H9 (cell line): ENCODE measurements at regions not wholly inside any gene's neighbourhood (a gene's known extent, or its start where the extent isn't known, plus 50 kb on each side); places are given as distances from the start of the nearest gene placed in this dataset.

Source experiments
- DNase-seq: peaks from one replicate; pipeline ENCODE4 v3.0.0-alpha.2; 2017
- H2AFZ ChIP-seq: one replicate; pipeline ENCODE4 v1.6.1; 2013; ENCODE audit warnings: mild to moderate bottlenecking, low read length, control low read depth, moderate library complexity
- H2AK5ac ChIP-seq: 2 replicates; pipeline ENCODE4 v1.6.1; 2013; ENCODE audit warnings: low read length, control low read depth, mixed read lengths; ENCODE audit not compliant: insufficient read length
- H2BK120ac ChIP-seq: one replicate; pipeline ENCODE4 v1.6.1; 2013; ENCODE audit warnings: low read depth, mild to moderate bottlenecking, low read length, control low read depth, inconsistent platforms; ENCODE audit not compliant: poor library complexity, severe bottlenecking
- H2BK12ac ChIP-seq: 2 replicates; pipeline ENCODE4 v1.6.1; 2013; ENCODE audit warnings: low read length, control low read depth, mixed read lengths, low read depth; ENCODE audit not compliant: insufficient read length
- H2BK15ac ChIP-seq: 2 replicates; pipeline ENCODE4 v1.6.1; 2013; ENCODE audit warnings: low read depth, low read length, control low read depth
- H2BK20ac ChIP-seq: one replicate; pipeline ENCODE4 v1.6.1; 2013; ENCODE audit warnings: low read depth, mild to moderate bottlenecking, low read length, control low read depth, inconsistent platforms; ENCODE audit not compliant: poor library complexity, severe bottlenecking
- H2BK5ac ChIP-seq: 2 replicates; pipeline ENCODE4 v1.6.1; 2013; ENCODE audit warnings: low read length, control low read depth, mixed read lengths; ENCODE audit not compliant: insufficient read length
- H3K14ac ChIP-seq: 2 replicates; pipeline ENCODE4 v1.6.1; 2013; ENCODE audit warnings: low read length, control low read depth; ENCODE audit not compliant: insufficient read depth
- H3K18ac ChIP-seq: 2 replicates; pipeline ENCODE4 v1.6.1; 2013; ENCODE audit warnings: low read depth, mild to moderate bottlenecking, mixed read lengths, low read length, control low read depth; ENCODE audit not compliant: insufficient read length
- H3K23ac ChIP-seq: 2 replicates; pipeline ENCODE4 v1.6.1; 2013; ENCODE audit warnings: low read length, control low read depth, mixed read lengths, low read depth; ENCODE audit not compliant: insufficient read length
- H3K23me2 ChIP-seq: 2 replicates; pipeline ENCODE4 v1.6.1; 2013; ENCODE audit warnings: low read depth, mild to moderate bottlenecking, mixed read lengths, low read length, control low read depth; ENCODE audit not compliant: insufficient read length, poor library complexity, severe bottlenecking
- H3K27ac ChIP-seq: 2 replicates; pipeline ENCODE4 v1.5.1; 2013; ENCODE audit warnings: low read length, control low read depth, mixed read lengths, low read depth; ENCODE audit not compliant: insufficient read length
- H3K27me3 ChIP-seq: 2 replicates; pipeline ENCODE4 v1.6.1; 2013; ENCODE audit warnings: low read length, control low read depth, inconsistent platforms; ENCODE audit not compliant: insufficient read depth
- H3K4ac ChIP-seq: 2 replicates; pipeline ENCODE4 v1.6.1; 2013; ENCODE audit warnings: low read depth, mild to moderate bottlenecking, control low read depth, inconsistent platforms, low read length, moderate library complexity
- H3K4me1 ChIP-seq: 2 replicates; pipeline ENCODE4 v1.6.1; 2013; ENCODE audit warnings: low read length, control low read depth, inconsistent platforms; ENCODE audit not compliant: insufficient read depth
- H3K4me2 ChIP-seq: 2 replicates; pipeline ENCODE4 v1.6.1; 2013; ENCODE audit warnings: low read length, control low read depth, mixed read lengths; ENCODE audit not compliant: insufficient read length, insufficient read depth
- H3K56ac ChIP-seq: 2 replicates; pipeline ENCODE4 v1.6.1; 2013; ENCODE audit warnings: low read depth, mild to moderate bottlenecking, mixed read lengths, low read length, control low read depth; ENCODE audit not compliant: insufficient read length
- H3K79me1 ChIP-seq: 2 replicates; pipeline ENCODE4 v1.6.1; 2013; ENCODE audit warnings: low read depth, mild to moderate bottlenecking, moderate library complexity, low read length, control low read depth, inconsistent platforms; ENCODE audit not compliant: insufficient read depth, poor library complexity, severe bottlenecking
- H3K79me2 ChIP-seq: 2 replicates; pipeline ENCODE4 v1.6.1; 2013; ENCODE audit warnings: low read length, control low read depth, inconsistent platforms; ENCODE audit not compliant: insufficient read depth
- H3K9ac ChIP-seq: 2 replicates; pipeline ENCODE4 v1.6.1; 2013; ENCODE audit warnings: low read length, control low read depth, mixed read lengths; ENCODE audit not compliant: insufficient read length; ENCODE audit errors: extremely low read depth
- H3K9me3 ChIP-seq: one replicate; pipeline ENCODE4 v1.6.1; 2013; ENCODE audit warnings: low read depth, low read length, inconsistent platforms; ENCODE audit not compliant: control insufficient read depth
- H3T11ph ChIP-seq: one replicate; pipeline ENCODE4 v1.6.1; 2013; ENCODE audit warnings: mild to moderate bottlenecking, low read length, control low read depth, inconsistent platforms
- H4K20me1 ChIP-seq: one replicate; pipeline ENCODE4 v1.6.1; 2013; ENCODE audit not compliant: control insufficient read depth, insufficient read length, insufficient read depth
- H4K5ac ChIP-seq: 2 replicates; pipeline ENCODE4 v1.6.1; 2013; ENCODE audit warnings: low read depth, mild to moderate bottlenecking, mixed read lengths, low read length, control low read depth; ENCODE audit not compliant: insufficient read length
- H4K8ac ChIP-seq: replicated peaks from 2 replicates; pipeline ENCODE4 v1.6.1; 2013; ENCODE audit warnings: low read length, control low read depth, mixed read lengths, low read depth; ENCODE audit not compliant: insufficient read length
- H4K91ac ChIP-seq: 2 replicates; pipeline ENCODE4 v1.6.1; 2013; ENCODE audit warnings: low read depth, mild to moderate bottlenecking, moderate library complexity, mixed read lengths, low read length, control low read depth; ENCODE audit not compliant: insufficient read length
- H3K27ac Mint-ChIP-seq, 3 experiments: 2 replicates in 2 of 3; 3 replicates in 1 of 3; pipeline ENCODE4 v1.8.0; 2020 to 2021; ENCODE audit warnings: mixed read lengths in 3 of 3, mild to moderate bottlenecking in 1 of 3, moderate library complexity in 1 of 3
- H3K27me3 Mint-ChIP-seq: 2 replicates; pipeline ENCODE4 v1.8.0; 2021; ENCODE audit warnings: low read depth, mild to moderate bottlenecking, moderate library complexity, mixed read lengths
- H3K36me3 Mint-ChIP-seq, 3 experiments: 2 replicates in 2 of 3; 3 replicates in 1 of 3; pipeline ENCODE4 v1.8.0; 2020 to 2021; ENCODE audit warnings: low read depth in 3 of 3, mixed read lengths in 3 of 3; ENCODE audit not compliant: insufficient read depth in 1 of 3
- H3K4me1 Mint-ChIP-seq, 2 experiments: 2 replicates each; pipeline ENCODE4 v1.8.0; 2020; ENCODE audit warnings: mixed read lengths in 2 of 2
- H3K4me3 Mint-ChIP-seq, 2 experiments: 2 replicates in 1 of 2; 3 replicates in 1 of 2; pipeline ENCODE4 v1.8.0; 2020 to 2021; ENCODE audit warnings: mild to moderate bottlenecking in 2 of 2, mixed read lengths in 2 of 2, moderate library complexity in 1 of 2
- H3K9me3 Mint-ChIP-seq, 2 experiments: 2 replicates in 1 of 2; 3 replicates in 1 of 2; pipeline ENCODE4 v1.8.0; 2020; ENCODE audit warnings: mild to moderate bottlenecking in 2 of 2, mixed read lengths in 2 of 2, moderate library complexity in 1 of 2
- WGBS: extraction: QIAGEN DNeasy Blood & Tissue Kit; methylation state at CpG from one replicate; pipeline ENCODE4 v1.1.7; 2013; ENCODE audit warnings: missing lambda C conversion rate, low lambda C conversion rate, mixed read lengths; ENCODE audit not compliant: insufficient read length; ENCODE audit errors: extremely low coverage; 5-methylcytosine and 5-hydroxymethylcytosine counted together
- TF ChIP-seq, protein P1 (sequence below): fragments of 200-600 bp; sonication (generic); conservative IDR thresholded peaks from 3 replicates; pipeline ENCODE4 v1.8.0; 2021; ENCODE audit warnings: antibody characterized with exemption, mild to moderate bottlenecking

- H3K36me3 Mint-ChIP-seq: peaks cover 10 to 12% (median 12%) of the 10 kb centered on the region in 3 experiments
- no peak overlapping the region for H3K56ac ChIP-seq
- no peak overlapping the region for H3K27ac Mint-ChIP-seq
- H2AK5ac ChIP-seq: no peak overlapping the region
- H3K9me3 Mint-ChIP-seq: peaks cover 11 to 21% of the 10 kb centered on the region in 2 experiments
- H3K27me3 ChIP-seq: no peaks in the 10 kb centered on the region
- H2BK12ac ChIP-seq: no peak overlapping the region
- H3K27me3 Mint-ChIP-seq: peaks cover 39% of the 10 kb centered on the region
- peaks cover 6% of the 10 kb centered on the region for H3K9me3 ChIP-seq
- WGBS: no CpG with 5 or more reads among the region's 7 CpGs
- DNase-seq: no peak
- no peak overlapping the region for H4K8ac ChIP-seq
- no peaks in the 10 kb centered on the region for H3K79me1 ChIP-seq
- no peak overlapping the region for H3K23ac ChIP-seq
- no peak overlapping the region for H2BK120ac ChIP-seq
- no peak overlapping the region for H2AFZ ChIP-seq
- no peak overlapping the region for H3K4ac ChIP-seq
- H3K4me2 ChIP-seq: no peak overlapping the region
- no peak overlapping the region for H3K18ac ChIP-seq
- H3K9ac ChIP-seq: no peak overlapping the region
- no peaks in the 10 kb centered on the region for H3K23me2 ChIP-seq
- H3T11ph ChIP-seq: no peak overlapping the region
- H4K91ac ChIP-seq: no peak overlapping the region
- no peak overlapping the region for H2BK15ac ChIP-seq
- H3K79me2 ChIP-seq: no peaks in the 10 kb centered on the region
- peaks cover 6% of the 10 kb centered on the region; the same call in 1 of the 2 replicates for H3K4me1 ChIP-seq
- no peak overlapping the region for H3K14ac ChIP-seq
- H2BK5ac ChIP-seq: no peak overlapping the region
- H3K4me3 Mint-ChIP-seq: no peak overlapping the region
- no peaks in the 10 kb centered on the region for H4K20me1 ChIP-seq
- TF ChIP-seq, protein P1, sequence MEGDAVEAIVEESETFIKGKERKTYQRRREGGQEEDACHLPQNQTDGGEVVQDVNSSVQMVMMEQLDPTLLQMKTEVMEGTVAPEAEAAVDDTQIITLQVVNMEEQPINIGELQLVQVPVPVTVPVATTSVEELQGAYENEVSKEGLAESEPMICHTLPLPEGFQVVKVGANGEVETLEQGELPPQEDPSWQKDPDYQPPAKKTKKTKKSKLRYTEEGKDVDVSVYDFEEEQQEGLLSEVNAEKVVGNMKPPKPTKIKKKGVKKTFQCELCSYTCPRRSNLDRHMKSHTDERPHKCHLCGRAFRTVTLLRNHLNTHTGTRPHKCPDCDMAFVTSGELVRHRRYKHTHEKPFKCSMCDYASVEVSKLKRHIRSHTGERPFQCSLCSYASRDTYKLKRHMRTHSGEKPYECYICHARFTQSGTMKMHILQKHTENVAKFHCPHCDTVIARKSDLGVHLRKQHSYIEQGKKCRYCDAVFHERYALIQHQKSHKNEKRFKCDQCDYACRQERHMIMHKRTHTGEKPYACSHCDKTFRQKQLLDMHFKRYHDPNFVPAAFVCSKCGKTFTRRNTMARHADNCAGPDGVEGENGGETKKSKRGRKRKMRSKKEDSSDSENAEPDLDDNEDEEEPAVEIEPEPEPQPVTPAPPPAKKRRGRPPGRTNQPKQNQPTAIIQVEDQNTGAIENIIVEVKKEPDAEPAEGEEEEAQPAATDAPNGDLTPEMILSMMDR: no peak
- no peak overlapping the region for H3K27ac ChIP-seq
- H2BK20ac ChIP-seq: no peak overlapping the region
- H3K4me1 Mint-ChIP-seq: peaks cover 25% of the 10 kb centered on the region in 2 experiments
- no peak overlapping the region for H4K5ac ChIP-seq
Measured at GRCh38 chr17:73814075-73814474, 169.8 kb upstream of the SDK2 start.
